ENCODE measurements at regions not wholly inside any gene's neighbourhood (a gene's known extent, or its start where the extent isn't known, plus 50 kb on each side); places are given as distances from the start of the nearest gene placed in this dataset.

DNA sequence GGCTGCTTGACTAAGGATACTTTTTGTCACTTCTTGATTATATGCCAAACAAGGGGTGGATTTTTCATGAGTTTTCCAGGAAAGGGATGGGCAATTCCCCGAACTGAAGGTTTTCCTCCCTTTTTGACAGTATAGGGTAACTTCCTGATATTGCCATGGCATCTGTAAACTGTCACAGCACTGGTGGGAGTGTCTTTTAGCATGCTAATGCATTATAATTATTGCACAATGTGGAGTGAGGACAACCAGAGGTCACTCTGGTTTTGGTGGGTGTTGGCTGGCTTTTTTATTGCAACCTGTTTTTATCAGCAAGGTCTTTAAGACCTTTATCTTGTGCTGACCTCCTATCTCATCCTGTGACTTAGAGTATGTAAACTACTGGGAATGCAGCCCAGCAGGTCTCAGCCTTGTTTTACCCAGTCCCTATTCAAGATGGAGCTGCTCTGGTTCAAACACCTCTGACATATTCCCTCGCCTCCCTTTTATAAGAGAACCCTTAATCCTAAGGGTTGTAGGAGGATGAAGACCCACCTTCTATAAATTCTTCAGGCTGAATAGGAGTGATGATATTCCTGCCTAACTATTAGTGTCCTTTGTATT is 471.2 kb downstream of the ATP23 start:
- no peak overlapping the region for H3K4me3 ChIP-seq (ENCODE audit: low read depth, low read length)
- no peak for DNase-seq (ENCODE audit: low read depth)
- TF ChIP-seq, protein P1, sequence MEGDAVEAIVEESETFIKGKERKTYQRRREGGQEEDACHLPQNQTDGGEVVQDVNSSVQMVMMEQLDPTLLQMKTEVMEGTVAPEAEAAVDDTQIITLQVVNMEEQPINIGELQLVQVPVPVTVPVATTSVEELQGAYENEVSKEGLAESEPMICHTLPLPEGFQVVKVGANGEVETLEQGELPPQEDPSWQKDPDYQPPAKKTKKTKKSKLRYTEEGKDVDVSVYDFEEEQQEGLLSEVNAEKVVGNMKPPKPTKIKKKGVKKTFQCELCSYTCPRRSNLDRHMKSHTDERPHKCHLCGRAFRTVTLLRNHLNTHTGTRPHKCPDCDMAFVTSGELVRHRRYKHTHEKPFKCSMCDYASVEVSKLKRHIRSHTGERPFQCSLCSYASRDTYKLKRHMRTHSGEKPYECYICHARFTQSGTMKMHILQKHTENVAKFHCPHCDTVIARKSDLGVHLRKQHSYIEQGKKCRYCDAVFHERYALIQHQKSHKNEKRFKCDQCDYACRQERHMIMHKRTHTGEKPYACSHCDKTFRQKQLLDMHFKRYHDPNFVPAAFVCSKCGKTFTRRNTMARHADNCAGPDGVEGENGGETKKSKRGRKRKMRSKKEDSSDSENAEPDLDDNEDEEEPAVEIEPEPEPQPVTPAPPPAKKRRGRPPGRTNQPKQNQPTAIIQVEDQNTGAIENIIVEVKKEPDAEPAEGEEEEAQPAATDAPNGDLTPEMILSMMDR (IDR thresholded peaks at IDR 0.05; ENCODE audit: insufficient read depth, low read depth, low read length, missing control alignments): no peak

DNA sequence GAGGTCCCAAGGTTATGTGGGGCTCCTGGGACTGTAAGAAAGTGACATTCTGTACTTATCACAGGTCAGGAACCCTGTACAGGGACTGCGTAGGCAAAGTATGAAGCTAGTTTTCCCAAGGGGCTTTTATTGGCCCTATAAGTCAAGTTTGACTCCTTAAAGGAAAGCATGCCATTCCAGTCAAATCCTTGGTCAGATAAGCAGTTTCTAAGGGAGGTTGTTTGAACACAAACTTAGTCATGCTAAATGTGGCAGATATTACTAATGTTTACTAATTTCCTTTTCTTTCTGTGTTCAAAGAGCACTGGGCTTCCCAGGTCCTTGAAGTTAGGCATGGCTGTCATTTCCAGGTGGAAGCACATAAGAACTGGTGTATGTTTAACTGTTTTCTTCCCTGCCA is 472.4 kb downstream of the ATP23 start:
- no peak for DNase-seq (ENCODE audit: low read depth)
- TF ChIP-seq, protein P1 (IDR thresholded peaks at IDR 0.05; ENCODE audit: insufficient read depth, low read depth, low read length, missing control alignments): no peak
- no peak overlapping the region for H3K4me3 ChIP-seq (ENCODE audit: low read depth, low read length)

- no peak for DNase-seq (ENCODE audit: low read depth)
- no peak overlapping the region for H3K4me3 ChIP-seq (ENCODE audit: low read depth, low read length)
- TF ChIP-seq, protein P1 (IDR thresholded peaks at IDR 0.05; ENCODE audit: insufficient read depth, low read depth, low read length, missing control alignments): no peak
Measured at GRCh38 chr12:58414398-58414871, 473.1 kb downstream of the ATP23 start.

DNA sequence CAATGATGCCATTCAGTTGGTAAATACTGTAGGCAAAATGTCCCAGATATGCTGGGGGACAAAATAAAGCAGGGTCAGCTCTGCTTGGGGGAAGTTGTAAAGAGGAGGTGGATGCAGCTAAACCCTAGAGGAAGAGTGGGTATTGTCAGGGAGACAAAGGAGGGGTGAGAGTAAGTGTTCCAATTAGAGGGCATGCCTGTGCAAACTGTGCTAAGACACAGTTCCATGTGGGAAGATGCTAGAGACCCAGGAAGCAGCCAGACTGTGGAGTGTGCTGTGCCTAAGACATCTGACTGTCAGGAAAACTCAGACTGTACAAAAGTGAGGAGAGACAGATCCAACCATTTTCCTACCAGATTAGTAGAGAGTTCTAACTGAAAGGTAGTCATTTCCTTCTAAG is 474.3 kb downstream of the ATP23 start:
- TF ChIP-seq, protein P1 (IDR thresholded peaks at IDR 0.05; ENCODE audit: insufficient read depth, low read depth, low read length, missing control alignments): no peak
- no peak for DNase-seq (ENCODE audit: low read depth)
- no peak overlapping the region for H3K4me3 ChIP-seq (ENCODE audit: low read depth, low read length)

- TF ChIP-seq, protein P1 (IDR thresholded peaks at IDR 0.05; ENCODE audit: insufficient read depth, low read depth, low read length, missing control alignments): no peak
- no peak for DNase-seq (ENCODE audit: low read depth)
- H3K4me3 ChIP-seq (ENCODE audit: low read depth, low read length): no peak overlapping the region
Measured at GRCh38 chr12:58416236-58416635, 474.9 kb downstream of the ATP23 start.

- no peak for DNase-seq (ENCODE audit: low read depth)
- TF ChIP-seq, protein P1 (IDR thresholded peaks at IDR 0.05; ENCODE audit: insufficient read depth, low read depth, low read length, missing control alignments): no peak
- no peak overlapping the region for H3K4me3 ChIP-seq (ENCODE audit: low read depth, low read length)
Measured at GRCh38 chr12:58419196-58419760, 477.9 kb downstream of the ATP23 start.

- no peak overlapping the region for H3K4me3 ChIP-seq (ENCODE audit: low read depth, low read length)
- no peak for DNase-seq (ENCODE audit: low read depth)
- TF ChIP-seq, protein P1 (IDR thresholded peaks at IDR 0.05; ENCODE audit: insufficient read depth, low read depth, low read length, missing control alignments): no peak
Measured at GRCh38 chr12:58419905-58420304, 478.5 kb downstream of the ATP23 start.

Data from GM12865 (cell line).